Loucy (cell line): ENCODE measurements at regions not wholly inside any gene's neighbourhood (a gene's known extent, or its start where the extent isn't known, plus 50 kb on each side); places are given as distances from the start of the nearest gene placed in this dataset.

ENCODE experiments used
- CTCF ChIP-seq: fragments of 200-600 bp; sonication (generic); conservative IDR thresholded peaks from 2 replicates; pipeline ENCODE4 v1.5.1; 2014; ENCODE audit warnings: mild to moderate bottlenecking, antibody characterized with exemption, low read length
- EZH2phosphoT487 ChIP-seq: fragments of 200-600 bp; IDR thresholded peaks from 2 replicates; pipeline ENCODE4 v1.6.1; 2018; ENCODE audit warnings: antibody characterized with exemption, mild to moderate bottlenecking, moderate library complexity, borderline replicate concordance

- TF ChIP-seq CTCF: no peak
- TF ChIP-seq EZH2phosphoT487: no peak
These were observed 142.6 kb downstream of the INHBB start for GRCh38 chr2:120488531-120488930.
